BJ (cell line): ENCODE measurements at regions not wholly inside any gene's neighbourhood (a gene's known extent, or its start where the extent isn't known, plus 50 kb on each side); places are given as distances from the start of the nearest gene placed in this dataset.
"Not testable (repeated sequence)": the region's sequence is repeated elsewhere in the genome, so short reads cannot be mapped to it uniquely, and the experiment has no call there.

ENCODE experiments used
- CTCF ChIA-PET: fragments of 350-600 bp; formaldehyde crosslinking; extraction: SDS; loops from one replicate; lab custom pipeline; 2021; ENCODE audit warnings: antibody characterized with exemption, inconsistent platforms; lab: Yijun Ruan, JAX
- POLR2A ChIA-PET: fragments of 300-600 bp; sonication (Branson Sonifier 250); formaldehyde crosslinking; extraction: SDS; loops from one replicate; lab custom pipeline; 2021; ENCODE audit warnings: antibody characterized with exemption; lab: Charles Lee
- DNase-seq: peaks from one replicate; pipeline ENCODE4 v3.0.0-alpha.2; 2011; ENCODE audit warnings: low read depth
- H3K27me3 ChIP-seq: 2 replicates; pipeline ENCODE4 v1.6.0; 2011; ENCODE audit warnings: low read length; ENCODE audit not compliant: control insufficient read depth, insufficient read depth
- H3K36me3 ChIP-seq: 2 replicates; pipeline ENCODE4 v1.5.1; 2011; ENCODE audit warnings: low read length; ENCODE audit not compliant: control insufficient read depth, insufficient read depth
- H3K4me3 ChIP-seq: 2 replicates; pipeline ENCODE4 v1.5.1; 2011; ENCODE audit warnings: low read depth, mild to moderate bottlenecking, control low read depth, low read length
- CTCF ChIP-seq: IDR thresholded peaks from 2 replicates; pipeline ENCODE4 v1.5.1; 2011; ENCODE audit warnings: low read depth, mild to moderate bottlenecking, control low read depth, inconsistent platforms, low read length, moderate library complexity; ENCODE audit not compliant: insufficient read depth

GRCh38 chr3:66552846-66553245 is 52.0 kb upstream of the LRIG1 start:
- ChIA-PET POLR2A (no interaction called here), CTCF (interaction anchor here (1.3 kb wide), 1 partner anchor 299 kb away, joined by 3 read pairs; no protein-coding TSS in a partner anchor)
- DNase-seq, result no peak
- no peak overlapping the region for H3K4me3 ChIP-seq
- H3K36me3 ChIP-seq, result no peaks in the 10 kb centered on the region
- no peak for TF ChIP-seq CTCF
- no peaks in the 10 kb centered on the region for H3K27me3 ChIP-seq

GRCh38 chr3:66553441-66554113 is 52.8 kb upstream of the LRIG1 start:
- no peak for TF ChIP-seq CTCF
- H3K27me3 ChIP-seq, result no peaks in the 10 kb centered on the region
- ChIA-PET POLR2A (no interaction called here), CTCF (interaction anchor here (1.3 kb wide), 1 partner anchor 300 kb away, joined by 3 read pairs; no protein-coding TSS in a partner anchor)
- H3K4me3 ChIP-seq, result no peak overlapping the region
- DNase-seq, result no peak
- H3K36me3 ChIP-seq, result no peaks in the 10 kb centered on the region

- no peak for TF ChIP-seq CTCF
- H3K27me3 ChIP-seq, result no peaks in the 10 kb centered on the region
- ChIA-PET POLR2A (no interaction called here), CTCF (interaction anchor here (1.3 kb wide), 1 partner anchor 301 kb away, joined by 3 read pairs; no protein-coding TSS in a partner anchor)
- H3K4me3 ChIP-seq, result no peak overlapping the region
- peak; percentile 18 for DNase-seq
- H3K36me3 ChIP-seq, result no peaks in the 10 kb centered on the region
Measured at GRCh38 chr3:66554178-66554577, 53.4 kb upstream of the LRIG1 start.

- Histone ChIP-seq H3K4me3 (no peak overlapping the region), H3K36me3 (no peaks in the 10 kb centered on the region), H3K27me3 (no peaks in the 10 kb centered on the region)
- DNase-seq, result no peak
- POLR2A ChIA-PET, result no interaction called here
- no peak for TF ChIP-seq CTCF
- CTCF ChIA-PET, result interaction anchor here (1.5 to 1.9 kb wide), 2 partner anchors 11 to 17 kb away, joined by 3 to 4 read pairs; no protein-coding TSS in a partner anchor
Measured at GRCh38 chr3:66555214-66555844, 54.5 kb upstream of the LRIG1 start.

GRCh38 chr3:66557170-66557569 is 56.3 kb upstream of the LRIG1 start:
- ChIA-PET CTCF (no interaction called here), POLR2A (no interaction called here)
- Histone ChIP-seq H3K27me3 (no peaks in the 10 kb centered on the region), H3K36me3 (no peaks in the 10 kb centered on the region), H3K4me3 (no peak overlapping the region)
- TF ChIP-seq CTCF, result no peak
- DNase-seq, result no peak

- DNase-seq, H3K36me3 ChIP-seq, POLR2A ChIA-PET, H3K27me3 ChIP-seq, CTCF ChIA-PET, H3K4me3 ChIP-seq: not testable (repeated sequence)
Measured at GRCh38 chr3:66559924-66560323, 59.1 kb upstream of the LRIG1 start.
